ENCODE measurements at regions not wholly inside any gene's neighbourhood (a gene's known extent, or its start where the extent isn't known, plus 50 kb on each side); places are given as distances from the start of the nearest gene placed in this dataset.
A peak's percentile ranks its signal among the peaks of the same experiment; 100 is the strongest.

DNA sequence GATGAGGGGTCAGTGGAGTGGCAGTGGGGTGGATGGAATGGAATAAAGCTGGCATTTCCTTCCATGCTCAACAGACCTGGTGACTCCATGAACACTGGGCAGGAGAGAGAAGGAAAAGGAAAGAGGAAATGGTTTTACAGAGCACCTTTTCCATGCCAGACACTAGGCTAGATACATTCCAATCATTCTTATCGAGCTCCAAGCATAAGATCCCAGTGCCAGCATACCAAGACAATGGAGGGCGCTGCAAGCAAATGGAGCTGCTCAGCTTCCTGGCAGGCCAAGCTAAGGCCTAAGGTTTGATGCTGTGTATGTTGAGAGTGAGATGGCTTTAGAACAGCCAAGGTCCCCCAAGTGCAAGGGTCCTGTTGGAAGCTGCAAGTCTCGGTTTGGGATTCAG is 113.2 kb downstream of the HSPH1 start:
- no peak for DNase-seq

DNA sequence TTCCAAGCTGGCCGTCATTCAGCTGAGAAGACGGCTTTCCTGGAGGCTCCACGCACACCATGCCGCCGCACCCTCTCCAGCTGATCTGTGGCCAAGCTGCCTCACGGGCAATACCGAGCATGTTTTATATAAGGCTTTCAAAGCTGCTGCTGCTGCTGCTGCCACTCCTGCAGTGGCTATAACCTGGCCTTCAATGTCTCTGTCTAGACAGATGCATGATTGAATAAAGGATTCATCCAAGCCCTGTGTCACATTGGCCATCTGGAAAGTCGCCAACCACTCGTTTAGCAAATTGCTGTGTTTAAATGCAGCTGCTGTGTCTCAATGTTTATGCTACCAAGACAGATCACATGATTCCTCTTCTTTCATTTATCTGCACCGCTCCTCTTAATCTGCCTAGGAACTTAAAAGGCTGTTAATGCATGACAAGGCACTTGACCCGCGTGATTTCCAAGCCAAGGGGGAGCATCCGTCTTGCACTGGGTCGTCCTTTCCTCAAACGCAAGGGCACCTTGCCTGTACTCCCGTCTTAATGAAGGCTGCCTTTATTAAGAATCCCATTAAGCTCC is 114.3 kb downstream of the TEX26 start:
- DNase-seq = peak; percentile 68

GRCh38 chr13:31045286-31046081 is 113.0 kb downstream of the TEX26 start:
- DNase-seq = no peak

GRCh38 chr13:31044364-31045285 is 112.2 kb downstream of the TEX26 start:
- DNase-seq = peak; percentile 86

DNA sequence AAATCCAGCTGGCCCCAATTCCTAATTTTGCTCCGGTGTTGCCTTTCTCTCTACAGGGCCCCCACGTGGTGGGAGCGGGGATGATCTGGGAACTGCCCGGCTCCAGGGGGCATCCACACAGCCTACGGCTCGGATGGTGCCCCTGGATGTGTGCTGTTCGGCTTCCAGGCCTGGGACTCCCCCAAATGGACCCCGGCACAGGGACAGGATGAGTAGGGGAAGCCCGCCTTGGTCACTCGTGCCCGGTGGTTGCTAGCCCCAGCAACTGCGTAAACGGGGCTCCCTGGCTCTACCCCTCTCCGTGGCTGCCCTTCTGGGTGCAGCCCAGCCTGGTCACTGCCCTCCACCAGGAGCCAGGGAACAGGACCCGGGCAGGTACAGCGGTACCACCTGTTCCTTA is 111.5 kb downstream of the TEX26 start:
- no peak for DNase-seq

- DNase-seq = no peak
Observed at GRCh38 chr13:31042481-31043165, 110.2 kb downstream of the TEX26 start.

- no peak for DNase-seq
Observed at GRCh38 chr13:31042049-31042448, 109.6 kb downstream of the TEX26 start.

- DNase-seq = no peak
Observed at GRCh38 chr13:31038834-31039552, 106.5 kb downstream of the TEX26 start.

DNA sequence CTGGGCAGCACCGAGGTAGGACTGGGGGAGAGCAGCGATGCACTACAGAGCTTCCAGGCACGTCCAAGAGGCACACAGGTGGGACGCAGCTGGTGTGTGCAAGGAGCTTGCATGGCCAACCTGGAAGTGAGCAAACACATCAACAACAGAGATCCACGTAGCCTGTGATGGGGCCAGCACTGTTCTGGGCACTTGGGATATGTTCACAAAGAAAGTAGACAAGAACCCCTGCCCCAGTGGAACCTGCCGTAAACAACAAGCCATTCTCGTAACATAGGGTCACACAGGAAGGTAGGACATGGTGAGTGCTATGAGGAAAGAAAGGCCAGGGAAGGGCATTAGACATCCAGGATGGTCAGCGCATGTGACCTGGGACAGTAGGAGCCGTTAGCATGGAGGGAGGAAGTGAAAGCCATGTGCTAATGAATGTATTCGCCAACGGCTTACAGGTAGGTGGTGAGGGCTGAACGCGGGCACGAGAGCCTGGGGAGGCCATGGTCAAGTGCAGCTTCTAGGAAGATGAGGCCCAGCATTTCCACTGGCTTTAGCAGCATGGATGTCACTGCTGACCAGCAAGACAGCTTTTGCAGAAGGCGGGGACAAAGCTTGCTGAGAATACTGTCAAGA is 105.5 kb downstream of the TEX26 start:
- no peak for DNase-seq

GRCh38 chr13:31036731-31037695 is 104.6 kb downstream of the TEX26 start:
- peak; percentile 79 for DNase-seq

GRCh38 chr13:31035185-31035965 is 102.9 kb downstream of the TEX26 start:
- DNase-seq = peak; percentile 70

DNA sequence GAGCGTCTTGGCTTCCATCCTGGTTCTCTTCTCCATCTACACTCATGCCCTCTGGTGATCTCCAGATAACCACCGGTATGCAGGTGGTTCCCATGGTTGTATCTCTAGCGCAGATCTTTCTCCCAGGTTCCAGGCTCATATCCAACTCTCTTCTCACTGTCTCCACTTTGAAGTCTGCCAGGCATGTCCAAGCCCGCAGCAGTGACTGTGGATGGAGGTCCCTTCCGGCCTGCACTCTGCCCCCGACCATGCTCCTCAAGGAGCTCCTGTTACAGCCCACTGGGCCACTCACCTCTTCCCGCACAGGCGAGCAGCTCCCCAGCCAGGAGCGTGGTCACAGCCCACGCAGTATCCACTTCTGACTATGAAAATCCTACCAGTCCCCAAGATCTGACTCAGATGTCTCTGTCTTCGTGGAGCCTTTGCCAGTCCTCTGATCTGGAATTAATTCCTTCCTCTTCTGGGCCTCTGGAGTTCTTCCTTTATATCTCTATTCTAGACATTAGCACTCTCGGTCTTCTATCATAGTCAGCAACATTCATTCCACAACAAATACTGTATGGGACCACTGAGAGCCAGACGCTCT is 100.2 kb downstream of the TEX26 start:
- no peak for DNase-seq

- no peak for DNase-seq
Observed at GRCh38 chr13:31031482-31031881, 99.0 kb downstream of the TEX26 start.

DNA sequence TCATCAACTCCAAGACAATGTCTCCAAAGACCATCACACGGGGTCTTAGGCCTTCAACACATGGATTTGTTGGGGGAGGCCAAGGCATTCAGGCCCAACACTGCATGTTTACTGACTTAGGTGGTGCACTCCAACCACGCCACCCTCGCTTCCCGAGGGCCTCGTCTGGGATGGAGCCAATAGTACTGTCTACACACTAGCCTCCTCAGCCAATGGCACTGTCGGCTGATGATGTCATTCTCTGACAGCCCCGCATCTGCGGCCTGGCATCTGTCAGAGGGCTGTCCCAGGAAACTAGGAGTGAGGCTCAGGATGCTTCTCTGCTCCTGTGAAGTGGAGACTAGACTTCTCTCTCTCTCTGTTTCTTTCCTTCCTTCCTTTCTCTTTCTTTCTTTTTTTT is 96.6 kb downstream of the TEX26 start:
- no peak for DNase-seq

- no peak for DNase-seq
Observed at GRCh38 chr13:31027136-31027535, 94.7 kb downstream of the TEX26 start.

Measured in right hindlimb (tissue), 1 donor.